GM11168 (cell line): ENCODE measurements at regions not wholly inside any gene's neighbourhood (a gene's known extent, or its start where the extent isn't known, plus 50 kb on each side); places are given as distances from the start of the nearest gene placed in this dataset.

Experiments used
- in situ Hi-C: fragments of 300-500 bp; cut with MboI; formaldehyde crosslinking; loops from one replicate; pipeline ENCODE4 v1.12.0; 2022; ENCODE audit warnings: low sequenced_read_pairs; ENCODE audit not compliant: unreplicated experiment

- in situ Hi-C loops: no loop called here
Observed at GRCh38 chrX:5145957-5146356, 1082.7 kb downstream of the NLGN4X start.

GRCh38 chrX:5142644-5143043 is 1086.0 kb downstream of the NLGN4X start:
- in situ Hi-C loops: no loop called here

- in situ Hi-C loops: no loop called here
Observed at GRCh38 chrX:5122181-5122678, 1106.4 kb downstream of the NLGN4X start.

GRCh38 chrX:5117816-5118215 is 1110.9 kb downstream of the NLGN4X start:
- in situ Hi-C loops: no loop called here

DNA sequence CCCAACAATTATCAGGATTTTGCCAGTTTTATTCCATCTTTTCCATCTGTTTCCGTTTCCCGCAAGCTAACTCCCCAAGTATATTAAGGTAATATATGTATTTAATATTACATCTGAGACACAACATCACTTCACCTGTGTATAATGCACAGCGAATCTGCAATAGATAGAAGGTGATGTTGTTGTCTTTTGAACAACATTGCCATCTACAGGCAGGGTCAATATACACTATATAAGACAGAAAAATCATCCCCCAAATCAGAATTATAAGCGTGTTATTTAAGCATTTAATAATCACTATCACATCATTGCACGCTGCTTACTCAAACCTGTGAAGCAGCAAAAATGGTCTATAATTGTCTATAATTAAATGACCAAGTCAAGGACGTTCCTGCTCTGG is 1115.5 kb downstream of the NLGN4X start:
- in situ Hi-C loops: no loop called here

- in situ Hi-C loops: no loop called here
Observed at GRCh38 chrX:5100004-5100403, 1128.7 kb downstream of the NLGN4X start.

DNA sequence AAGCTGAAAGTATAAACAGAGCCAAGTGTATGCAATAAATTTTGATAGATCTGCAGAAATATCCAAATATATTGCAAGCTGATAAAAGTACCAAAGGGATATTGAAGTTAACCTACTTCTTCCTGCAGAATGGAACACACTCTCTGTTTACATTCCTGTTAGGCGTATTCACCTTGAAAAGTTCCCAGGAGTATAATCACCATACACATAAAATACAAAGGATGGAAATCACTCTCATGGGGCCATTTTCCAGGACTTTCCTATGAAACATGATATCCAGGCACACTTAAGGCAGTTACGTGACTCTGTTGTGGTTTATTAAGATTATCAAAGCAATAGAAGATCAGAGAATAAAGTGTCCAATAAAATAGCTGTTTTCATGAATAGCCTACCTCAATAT is 1142.3 kb downstream of the NLGN4X start:
- in situ Hi-C loops: no loop called here

- in situ Hi-C loops: no loop called here
Observed at GRCh38 chrX:5084279-5084678, 1144.4 kb downstream of the NLGN4X start.

DNA sequence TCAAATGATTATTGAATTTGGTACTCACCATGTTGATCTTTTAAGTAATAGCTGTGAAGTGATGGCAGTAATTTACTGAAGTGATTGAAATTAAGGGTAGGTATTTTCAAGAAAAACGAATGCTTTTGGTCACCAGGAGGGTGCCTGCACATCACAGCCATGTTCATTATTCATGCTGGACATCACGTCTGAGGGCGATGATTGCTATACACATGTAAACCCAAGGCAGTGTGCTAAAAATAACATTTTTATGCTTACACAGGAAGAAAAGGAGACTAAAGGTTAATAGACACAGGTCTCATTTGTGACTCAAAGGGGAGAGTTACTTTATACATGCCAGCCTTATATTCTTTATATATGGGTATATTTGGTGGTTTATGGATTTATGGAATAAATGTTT is 1146.0 kb downstream of the NLGN4X start:
- in situ Hi-C loops: no loop called here

GRCh38 chrX:5080791-5081190 is 1147.9 kb downstream of the NLGN4X start:
- in situ Hi-C loops: no loop called here

DNA sequence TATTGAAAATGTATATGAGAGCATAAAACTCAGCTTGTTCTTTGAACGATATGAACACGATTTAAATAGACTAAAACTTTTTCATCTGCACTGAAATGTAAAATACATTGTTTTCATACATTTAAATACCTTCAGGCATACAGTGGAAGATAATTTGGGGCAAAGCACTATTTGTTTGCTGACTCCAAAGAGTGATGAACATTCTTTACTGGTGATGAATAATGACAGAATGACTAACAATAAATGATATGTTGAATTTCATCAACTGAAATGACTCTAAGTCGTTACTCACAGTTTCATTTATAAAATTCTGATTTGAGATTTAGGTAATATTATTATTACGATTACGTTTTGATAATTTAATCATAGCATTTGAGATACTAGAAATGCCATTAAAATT is 1160.1 kb downstream of the NLGN4X start:
- in situ Hi-C loops: no loop called here

GRCh38 chrX:5057786-5058185 is 1170.9 kb downstream of the NLGN4X start:
- in situ Hi-C loops: no loop called here

GRCh38 chrX:5054852-5055251 is 1173.8 kb downstream of the NLGN4X start:
- in situ Hi-C loops: no loop called here

GRCh38 chrX:5051831-5052491 is 1176.7 kb downstream of the NLGN4X start:
- in situ Hi-C loops: no loop called here

GRCh38 chrX:5042563-5042962 is 1186.1 kb downstream of the NLGN4X start:
- in situ Hi-C loops: no loop called here

GRCh38 chrX:5031792-5032191 is 1196.9 kb downstream of the NLGN4X start:
- in situ Hi-C loops: no loop called here

GRCh38 chrX:5015451-5015850 is 1213.2 kb downstream of the NLGN4X start:
- in situ Hi-C loops: no loop called here

- in situ Hi-C loops: no loop called here
Observed at GRCh38 chrX:4994855-4995254, 1233.8 kb downstream of the NLGN4X start.

GRCh38 chrX:4978613-4979012 is 1250.1 kb downstream of the NLGN4X start:
- in situ Hi-C loops: no loop called here

- in situ Hi-C loops: no loop called here
Observed at GRCh38 chrX:4971646-4972045, 1257.0 kb downstream of the NLGN4X start.

DNA sequence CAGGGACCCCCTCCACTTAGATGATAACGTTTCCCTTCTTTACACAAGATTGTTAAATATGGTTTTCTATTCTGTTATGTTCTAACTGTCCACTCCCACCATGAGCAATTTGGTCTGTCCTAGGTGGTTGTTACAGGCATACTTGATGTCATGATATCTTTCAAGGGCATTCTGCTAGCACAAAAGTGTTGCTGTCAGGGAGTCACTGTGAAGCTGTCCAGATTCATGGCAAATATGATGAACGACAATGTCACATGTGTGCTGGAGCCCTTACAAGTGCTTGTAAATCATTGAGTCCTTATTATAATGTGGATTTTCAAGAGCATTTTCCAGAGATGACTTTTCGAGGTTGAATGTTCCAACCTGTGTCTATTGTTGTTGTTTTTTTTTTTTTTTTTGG is 1250.7 kb upstream of the PRKX start:
- in situ Hi-C loops: no loop called here

- in situ Hi-C loops: no loop called here
Observed at GRCh38 chrX:4963432-4963831, 1250.0 kb upstream of the PRKX start.
